ENCODE measurements at regions not wholly inside any gene's neighbourhood (a gene's known extent, or its start where the extent isn't known, plus 50 kb on each side); places are given as distances from the start of the nearest gene placed in this dataset.

DNA sequence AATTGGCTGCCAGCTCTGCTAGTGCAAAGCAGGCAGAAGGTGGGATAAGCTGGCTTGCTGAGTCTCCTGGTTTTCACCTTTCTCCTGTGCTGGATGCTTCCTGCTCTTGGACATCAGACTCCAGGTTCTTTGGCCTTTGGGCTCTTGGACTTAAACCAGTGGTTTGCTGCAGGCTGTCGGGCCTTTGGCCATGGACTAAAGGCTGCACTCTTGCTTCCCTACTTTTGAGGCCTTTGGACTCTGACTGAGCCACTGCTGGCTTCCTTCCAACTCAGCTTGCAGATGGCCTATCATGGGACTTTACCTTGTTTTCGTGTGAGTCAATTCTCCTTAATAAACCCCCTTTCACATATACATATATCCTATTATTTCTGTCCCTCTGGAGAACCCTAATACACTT, 1293.9 kb upstream of the CDH6 start:
- Histone ChIP-seq H3K27ac (no peak overlapping the region), H3K4me3 (no peak overlapping the region), H3K36me3 (no peaks in the 10 kb centered on the region), H3K9me3 (ENCODE audit: low read depth) (no peaks in the 10 kb centered on the region), H3K4me1 (ENCODE audit: low read depth) (no peaks in the 10 kb centered on the region), H3K27me3 (no peaks in the 10 kb centered on the region)
- TF ChIP-seq, protein P1, sequence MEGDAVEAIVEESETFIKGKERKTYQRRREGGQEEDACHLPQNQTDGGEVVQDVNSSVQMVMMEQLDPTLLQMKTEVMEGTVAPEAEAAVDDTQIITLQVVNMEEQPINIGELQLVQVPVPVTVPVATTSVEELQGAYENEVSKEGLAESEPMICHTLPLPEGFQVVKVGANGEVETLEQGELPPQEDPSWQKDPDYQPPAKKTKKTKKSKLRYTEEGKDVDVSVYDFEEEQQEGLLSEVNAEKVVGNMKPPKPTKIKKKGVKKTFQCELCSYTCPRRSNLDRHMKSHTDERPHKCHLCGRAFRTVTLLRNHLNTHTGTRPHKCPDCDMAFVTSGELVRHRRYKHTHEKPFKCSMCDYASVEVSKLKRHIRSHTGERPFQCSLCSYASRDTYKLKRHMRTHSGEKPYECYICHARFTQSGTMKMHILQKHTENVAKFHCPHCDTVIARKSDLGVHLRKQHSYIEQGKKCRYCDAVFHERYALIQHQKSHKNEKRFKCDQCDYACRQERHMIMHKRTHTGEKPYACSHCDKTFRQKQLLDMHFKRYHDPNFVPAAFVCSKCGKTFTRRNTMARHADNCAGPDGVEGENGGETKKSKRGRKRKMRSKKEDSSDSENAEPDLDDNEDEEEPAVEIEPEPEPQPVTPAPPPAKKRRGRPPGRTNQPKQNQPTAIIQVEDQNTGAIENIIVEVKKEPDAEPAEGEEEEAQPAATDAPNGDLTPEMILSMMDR (IDR thresholded peaks at IDR 0.05; ENCODE audit: low read depth, low read length): no peak
- DNase-seq (ENCODE audit: low read depth in 1 of 2, low spot score in 1 of 2): no peak

DNA sequence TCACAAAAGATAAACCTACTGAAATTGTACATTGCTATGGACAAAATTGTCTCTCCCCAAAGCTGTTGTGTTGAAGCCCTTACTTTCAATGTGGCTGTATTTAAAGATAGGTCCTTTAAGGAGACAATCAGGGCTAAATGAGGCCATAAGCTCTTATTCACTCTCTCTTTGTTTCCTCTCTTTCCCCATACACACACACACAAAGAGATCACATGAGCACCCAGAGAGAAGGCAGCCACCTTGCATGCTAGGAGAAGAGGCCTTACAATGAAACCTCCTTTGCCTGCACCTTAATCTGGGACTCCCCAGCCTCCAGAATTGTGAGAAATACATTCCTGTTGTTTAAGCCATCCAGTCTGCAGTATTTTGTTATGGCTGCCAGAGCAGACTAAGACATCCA, 1295.6 kb upstream of the CDH6 start:
- no peak overlapping the region for H3K4me3 ChIP-seq

DNA sequence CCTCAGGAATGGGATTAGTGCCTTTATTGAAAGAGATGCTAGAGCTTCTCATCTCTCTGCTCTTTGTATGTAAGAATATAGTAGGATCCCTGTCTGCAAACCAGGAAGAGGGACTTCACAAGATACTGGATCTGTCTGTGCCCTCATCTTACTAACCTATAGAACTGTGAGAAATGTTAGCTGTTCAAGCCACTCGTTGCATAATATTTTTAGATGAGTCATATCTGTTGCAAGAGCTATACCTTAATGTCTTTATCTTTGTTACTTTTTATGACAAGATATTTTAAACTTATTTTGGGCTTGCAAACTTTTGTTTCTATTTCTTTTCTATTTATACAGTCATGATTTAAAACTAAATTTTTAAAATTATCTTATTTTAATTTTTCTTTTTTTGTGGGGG, 1296.8 kb upstream of the CDH6 start:
- no peak overlapping the region for H3K4me3 ChIP-seq
- TF ChIP-seq, protein P1 (IDR thresholded peaks at IDR 0.05; ENCODE audit: low read depth, low read length): no peak
- H3K4me1 ChIP-seq (ENCODE audit: low read depth): no peaks in the 10 kb centered on the region
- H3K27me3 ChIP-seq: no peaks in the 10 kb centered on the region
- no peaks in the 10 kb centered on the region for H3K9me3 ChIP-seq (ENCODE audit: low read depth)
- DNase-seq (ENCODE audit: low read depth in 1 of 2, low spot score in 1 of 2): no peak
- no peaks in the 10 kb centered on the region for H3K36me3 ChIP-seq
- no peak overlapping the region for H3K27ac ChIP-seq

More for the DNA sequence above, 1295.6 kb upstream of the CDH6 start:
- no peaks in the 10 kb centered on the region for H3K9me3 ChIP-seq (ENCODE audit: low read depth)
- H3K4me1 ChIP-seq (ENCODE audit: low read depth): no peaks in the 10 kb centered on the region
- DNase-seq (ENCODE audit: low read depth in 1 of 2, low spot score in 1 of 2): no peak
- H3K36me3 ChIP-seq: no peaks in the 10 kb centered on the region
- TF ChIP-seq, protein P1 (IDR thresholded peaks at IDR 0.05; ENCODE audit: low read depth, low read length): no peak
- no peaks in the 10 kb centered on the region for H3K27me3 ChIP-seq
- no peak overlapping the region for H3K27ac ChIP-seq

DNA sequence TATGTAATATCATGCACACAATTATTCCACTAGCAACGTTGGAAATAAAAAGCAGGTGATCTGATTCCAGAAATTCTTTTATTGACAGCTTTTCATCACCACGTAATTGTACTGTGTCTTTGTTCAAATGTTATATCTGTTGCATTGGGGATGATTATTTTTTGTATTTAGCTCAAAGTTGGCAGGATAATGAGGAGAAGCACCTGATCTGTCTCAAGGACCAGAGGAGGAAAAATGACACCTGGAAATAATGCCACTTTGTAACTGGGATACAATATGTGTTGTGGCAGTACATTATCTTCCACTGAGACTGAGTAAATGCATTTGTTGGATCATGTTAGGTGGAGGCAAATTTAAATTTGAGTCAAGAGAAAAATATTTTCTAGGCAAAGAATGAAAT, 1298.8 kb upstream of the CDH6 start:
- Histone ChIP-seq H3K36me3 (no peaks in the 10 kb centered on the region), H3K27ac (no peak overlapping the region), H3K27me3 (no peaks in the 10 kb centered on the region), H3K4me3 (no peak overlapping the region), H3K4me1 (ENCODE audit: low read depth) (no peaks in the 10 kb centered on the region), H3K9me3 (ENCODE audit: low read depth) (no peaks in the 10 kb centered on the region)
- TF ChIP-seq, protein P1 (IDR thresholded peaks at IDR 0.05; ENCODE audit: low read depth, low read length): no peak
- no peak for DNase-seq (ENCODE audit: low read depth in 1 of 2, low spot score in 1 of 2)

DNA sequence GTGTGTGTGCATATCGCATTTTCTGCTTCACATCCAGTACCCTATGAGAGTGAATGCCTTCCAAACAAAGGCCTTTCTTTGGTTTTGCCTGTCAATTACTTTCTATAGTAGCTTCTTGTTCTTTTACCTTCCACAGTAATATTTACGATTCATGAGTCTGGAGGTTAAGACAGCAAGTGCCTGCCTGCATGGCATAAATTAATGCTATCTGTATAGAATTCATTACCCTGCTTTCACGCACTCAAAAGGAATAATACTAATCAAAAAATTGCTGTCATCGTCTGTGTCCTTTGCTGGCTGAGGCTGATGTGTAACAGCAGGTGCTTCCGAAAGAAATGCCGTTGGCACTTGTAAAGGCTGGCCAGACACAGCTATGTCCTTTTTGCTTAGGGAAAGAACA, 1304.4 kb upstream of the CDH6 start:
- TF ChIP-seq, protein P1 (IDR thresholded peaks at IDR 0.05; ENCODE audit: low read depth, low read length): no peak
- Histone ChIP-seq H3K4me3 (no peak overlapping the region), H3K36me3 (no peaks in the 10 kb centered on the region), H3K27ac (no peak overlapping the region), H3K4me1 (ENCODE audit: low read depth) (no peaks in the 10 kb centered on the region), H3K27me3 (no peaks in the 10 kb centered on the region), H3K9me3 (ENCODE audit: low read depth) (no peaks in the 10 kb centered on the region)
- no peak for DNase-seq (ENCODE audit: low read depth in 1 of 2, low spot score in 1 of 2)

DNA sequence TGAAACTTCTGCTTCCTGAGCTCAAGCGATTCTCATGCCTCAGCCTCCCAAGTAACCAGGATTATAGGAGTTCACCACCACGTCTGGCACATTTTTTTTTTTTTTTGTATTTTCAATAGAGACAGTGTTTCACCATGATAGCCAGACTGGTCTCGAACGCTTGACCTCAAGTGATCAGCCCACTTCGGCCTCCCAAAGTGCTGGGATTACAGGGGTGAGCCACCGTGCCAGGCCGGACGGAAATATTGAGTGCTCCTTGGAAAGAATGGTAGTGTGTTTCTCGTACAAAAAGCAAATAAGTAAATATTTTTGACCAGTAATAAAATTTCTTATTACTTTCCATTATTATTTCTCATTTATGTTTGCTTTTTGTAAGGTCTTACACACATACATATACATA, 1307.9 kb upstream of the CDH6 start:
- no peaks in the 10 kb centered on the region for H3K27me3 ChIP-seq
- TF ChIP-seq, protein P1 (IDR thresholded peaks at IDR 0.05; ENCODE audit: low read depth, low read length): no peak
- no peak overlapping the region for H3K4me3 ChIP-seq
- no peak for DNase-seq (ENCODE audit: low read depth in 1 of 2, low spot score in 1 of 2)
- no peaks in the 10 kb centered on the region for H3K4me1 ChIP-seq (ENCODE audit: low read depth)
- no peaks in the 10 kb centered on the region for H3K9me3 ChIP-seq (ENCODE audit: low read depth)
- H3K36me3 ChIP-seq: no peaks in the 10 kb centered on the region
- no peak overlapping the region for H3K27ac ChIP-seq

Data from cardiac muscle cell (in vitro differentiated cells and primary cell).